ENCODE measurements at regions not wholly inside any gene's neighbourhood (a gene's known extent, or its start where the extent isn't known, plus 50 kb on each side); places are given as distances from the start of the nearest gene placed in this dataset.
A peak's percentile ranks its signal among the peaks of the same experiment; 100 is the strongest.

- DNase-seq (no peak), ATAC-seq (ENCODE audit: poor library complexity) (no peak)
- intact Hi-C loops (cut with DNase I): no loop called here
These were observed 134.0 kb upstream of the THRB start for GRCh38 chr3:24628523-24629258.

DNA sequence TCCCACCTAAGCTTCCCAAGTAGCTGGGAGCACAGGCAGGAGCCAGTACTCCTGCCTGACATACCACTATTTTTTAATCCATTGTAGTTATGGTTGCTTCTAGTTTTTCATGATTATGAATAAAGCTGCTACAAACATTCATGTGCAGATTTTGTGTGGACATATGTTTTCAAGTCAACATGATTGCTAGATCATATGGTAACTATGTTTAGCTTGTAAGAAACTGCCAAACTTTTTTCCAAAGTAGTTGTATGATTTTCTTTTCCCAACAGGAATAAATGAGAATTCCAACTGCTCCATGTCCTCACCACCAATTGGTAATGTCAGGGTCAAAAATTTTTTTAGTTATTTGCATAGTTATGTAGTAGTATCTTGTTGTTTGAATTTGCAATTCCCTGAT is 136.8 kb upstream of the THRB start:
- ATAC-seq (ENCODE audit: poor library complexity): no peak

GRCh38 chr3:24639061-24639460 is 144.4 kb upstream of the THRB start:
- ATAC-seq (ENCODE audit: poor library complexity) (no peak), DNase-seq (no peak)
- intact Hi-C loops (cut with DNase I): no loop called here

More for the DNA sequence above, 136.8 kb upstream of the THRB start:
- no peak for DNase-seq
- intact Hi-C loops (cut with DNase I): no loop called here

GRCh38 chr3:24639481-24640329 is 145.1 kb upstream of the THRB start:
- DNase-seq (no peak), ATAC-seq (ENCODE audit: poor library complexity) (no peak)
- intact Hi-C loops (cut with DNase I): no loop called here

DNA sequence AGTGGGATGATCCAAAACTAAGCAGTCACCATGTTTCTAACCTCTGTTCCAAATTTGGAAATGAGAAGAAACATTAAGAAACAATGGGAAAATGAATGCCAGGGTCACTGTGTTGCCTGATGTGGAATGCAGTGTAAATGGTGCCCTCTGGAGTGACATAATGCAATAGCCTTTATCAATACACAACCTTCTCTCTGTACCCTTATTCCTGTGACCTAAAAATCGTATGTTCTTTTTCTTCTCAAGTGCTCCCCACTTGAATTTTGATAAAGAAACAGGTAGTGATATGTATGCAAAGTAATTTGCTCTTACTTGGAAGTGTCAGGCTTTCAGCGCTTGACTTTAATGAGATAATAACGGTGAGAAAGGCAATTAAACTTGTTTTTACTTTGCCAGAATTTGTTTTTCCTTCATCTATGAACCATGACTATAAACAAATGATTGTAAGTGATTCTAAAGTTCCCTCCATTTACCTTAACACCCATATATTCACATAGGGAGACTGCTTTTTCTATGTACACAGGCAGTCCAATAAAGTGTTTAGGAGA is 145.8 kb upstream of the THRB start:
- intact Hi-C loops (cut with DNase I): no loop called here
- DNase-seq (no peak), ATAC-seq (ENCODE audit: poor library complexity) (peak; percentile 77)

DNA sequence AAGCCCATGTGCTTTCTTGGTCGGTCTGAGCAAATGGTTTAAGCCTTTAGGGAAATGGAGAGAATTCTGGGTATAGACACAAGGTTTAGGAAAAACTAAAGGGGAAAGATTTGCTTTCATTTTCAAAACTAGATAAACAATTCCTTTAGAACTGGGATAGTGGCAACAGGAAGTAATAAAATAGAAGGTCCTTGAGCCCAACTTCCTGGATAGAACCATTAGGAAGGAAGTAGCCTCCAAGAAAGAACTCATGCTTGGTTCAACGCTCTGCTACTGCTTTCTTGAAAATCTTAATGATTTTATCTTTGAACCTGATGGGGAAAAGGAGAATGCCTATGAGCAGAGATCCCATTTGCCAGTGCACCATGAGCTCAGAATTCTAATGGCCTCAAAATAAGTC is 147.0 kb upstream of the THRB start:
- no peak for DNase-seq
- ATAC-seq (ENCODE audit: poor library complexity): no peak
- intact Hi-C loops (cut with DNase I): no loop called here

- ATAC-seq (ENCODE audit: poor library complexity) (no peak), DNase-seq (no peak)
- intact Hi-C loops (cut with DNase I): no loop called here
These were observed 150.4 kb upstream of the THRB start for GRCh38 chr3:24645047-24645446.

DNA sequence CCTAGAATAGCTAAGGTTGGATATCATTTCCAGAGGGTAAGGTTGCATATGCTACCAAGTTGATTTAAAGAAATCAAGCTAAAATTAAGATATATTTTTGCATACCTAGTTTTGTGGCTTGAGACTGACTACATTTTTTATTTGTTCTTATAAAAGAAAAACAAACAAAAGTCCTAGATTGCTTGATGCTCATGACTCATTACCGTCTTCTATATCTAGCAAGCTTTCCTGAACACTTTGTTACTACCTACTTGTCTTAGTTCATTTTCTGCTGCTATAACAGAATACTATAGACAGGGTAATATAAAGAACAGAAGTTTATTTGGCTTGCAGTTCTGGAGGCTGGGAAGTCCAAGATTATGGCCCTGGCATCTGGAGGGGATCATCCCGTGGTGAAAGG is 152.1 kb upstream of the THRB start:
- intact Hi-C loops (cut with DNase I): no loop called here
- no peak for DNase-seq
- no peak for ATAC-seq (ENCODE audit: poor library complexity)

DNA sequence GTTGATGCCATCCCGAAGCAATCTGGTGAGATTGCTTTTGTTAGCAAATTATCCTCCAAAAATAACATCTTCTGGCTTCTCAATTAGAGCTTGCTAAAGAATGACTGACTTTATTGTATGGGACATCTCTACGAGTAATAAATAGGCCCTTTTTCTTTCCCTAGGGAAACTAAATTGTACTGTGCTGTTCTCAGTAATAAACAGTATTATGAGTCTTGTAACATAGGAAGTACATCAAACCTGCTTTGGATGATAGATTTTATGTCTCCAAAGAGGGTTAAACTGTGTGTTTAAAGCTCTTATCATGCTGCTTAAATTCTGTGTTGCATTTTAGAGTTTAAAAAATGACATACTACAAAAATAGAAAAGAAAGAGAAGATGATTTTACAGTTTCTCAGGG is 153.4 kb upstream of the THRB start:
- intact Hi-C loops (cut with DNase I): no loop called here
- DNase-seq (no peak), ATAC-seq (ENCODE audit: poor library complexity) (no peak)

DNA sequence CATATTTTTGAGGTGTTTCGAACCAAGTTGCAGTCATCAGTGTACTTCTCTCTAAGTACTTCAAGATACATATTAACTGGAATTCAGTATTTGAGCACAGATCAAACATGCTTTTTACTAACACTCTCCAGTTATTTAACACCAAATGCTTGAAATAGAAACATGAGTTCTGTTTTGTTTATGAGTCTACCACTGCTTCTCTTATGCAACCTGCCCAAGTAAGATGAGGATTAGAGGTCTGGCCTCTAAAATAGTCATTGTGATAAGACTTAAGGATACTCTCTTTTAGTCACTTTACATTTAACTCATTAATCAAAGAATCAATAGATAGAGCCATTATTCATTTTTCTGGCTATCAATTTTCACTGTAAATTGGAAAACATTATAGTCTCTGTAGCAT is 156.2 kb upstream of the THRB start:
- ATAC-seq (ENCODE audit: poor library complexity): no peak
- intact Hi-C loops (cut with DNase I): no loop called here
- DNase-seq: no peak

- DNase-seq: no peak
- ATAC-seq (ENCODE audit: poor library complexity): no peak
- intact Hi-C loops (cut with DNase I): no loop called here
These were observed 163.3 kb upstream of the THRB start for GRCh38 chr3:24657870-24658510.

GRCh38 chr3:24661175-24661584 is 166.5 kb upstream of the THRB start:
- DNase-seq (no peak), ATAC-seq (ENCODE audit: poor library complexity) (no peak)
- intact Hi-C loops (cut with DNase I): no loop called here

DNA sequence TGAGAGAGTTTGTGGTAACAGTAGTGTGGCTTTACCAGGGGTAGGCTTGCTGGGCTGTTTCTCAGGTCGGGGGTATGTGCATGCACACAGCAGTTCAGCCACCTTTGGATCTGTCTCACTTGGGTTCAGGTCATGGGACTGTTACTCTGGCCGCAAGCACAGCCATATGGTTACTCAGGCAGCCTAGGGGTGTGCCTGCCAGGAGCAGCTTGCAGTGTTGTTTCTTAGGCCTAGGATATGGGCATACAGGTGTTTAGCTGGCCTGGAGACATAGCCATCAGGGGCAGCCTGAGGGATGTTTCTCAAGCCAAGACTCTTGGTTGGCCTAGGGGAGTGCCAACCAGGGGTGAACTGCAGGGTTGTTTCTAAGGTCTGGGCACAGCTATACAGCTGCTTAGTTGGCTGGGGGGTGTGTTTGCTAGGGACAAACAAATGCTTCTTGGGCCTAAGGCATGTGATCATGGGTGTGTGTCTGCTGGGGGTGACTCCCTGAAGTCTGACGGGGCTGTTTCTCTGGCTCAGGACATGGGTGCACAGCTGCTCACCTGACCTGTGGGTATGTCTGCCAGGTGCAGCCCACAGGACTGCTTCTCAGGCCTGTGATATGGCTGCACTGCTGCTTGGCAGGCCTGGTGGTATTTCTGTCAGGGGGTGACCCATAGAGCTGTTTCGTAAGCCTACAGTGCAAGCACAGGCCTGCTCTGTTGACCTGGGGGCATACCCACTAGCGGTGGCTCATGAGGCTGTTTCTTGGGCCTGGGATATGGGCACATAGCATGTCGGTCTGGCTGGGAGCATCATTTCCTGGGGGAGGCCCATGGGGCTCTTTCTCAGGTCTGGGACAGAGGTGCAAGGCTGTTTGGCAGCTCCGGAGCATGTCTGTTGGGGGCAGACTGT is 168.0 kb upstream of the THRB start:
- intact Hi-C loops (cut with DNase I): no loop called here
- DNase-seq (no peak), ATAC-seq (ENCODE audit: poor library complexity) (no peak)

DNA sequence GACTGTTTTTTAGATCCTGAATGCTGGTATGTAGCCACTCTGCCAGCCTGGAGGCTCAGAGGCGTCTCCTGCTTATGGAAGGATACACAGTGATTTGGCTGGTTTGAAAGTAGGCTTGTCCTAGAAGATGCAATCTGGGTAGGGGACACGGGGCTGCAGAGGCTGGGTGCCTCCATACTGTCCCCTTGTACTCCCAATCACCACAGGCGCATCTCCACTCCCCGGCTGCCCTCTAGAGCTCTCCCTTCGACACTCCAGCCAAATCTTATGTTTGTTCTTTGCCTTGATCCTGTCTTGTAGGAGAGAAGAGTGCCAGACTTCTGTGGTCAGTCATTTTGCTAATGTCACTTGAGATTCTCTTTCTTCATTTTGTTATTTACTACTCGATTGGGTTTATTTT is 168.8 kb upstream of the THRB start:
- no peak for ATAC-seq (ENCODE audit: poor library complexity)
- DNase-seq: no peak
- intact Hi-C loops (cut with DNase I): no loop called here

- no peak for ATAC-seq (ENCODE audit: poor library complexity)
- intact Hi-C loops (cut with DNase I): no loop called here
- no peak for DNase-seq
These were observed 173.4 kb upstream of the THRB start for GRCh38 chr3:24668039-24668438.

DNA sequence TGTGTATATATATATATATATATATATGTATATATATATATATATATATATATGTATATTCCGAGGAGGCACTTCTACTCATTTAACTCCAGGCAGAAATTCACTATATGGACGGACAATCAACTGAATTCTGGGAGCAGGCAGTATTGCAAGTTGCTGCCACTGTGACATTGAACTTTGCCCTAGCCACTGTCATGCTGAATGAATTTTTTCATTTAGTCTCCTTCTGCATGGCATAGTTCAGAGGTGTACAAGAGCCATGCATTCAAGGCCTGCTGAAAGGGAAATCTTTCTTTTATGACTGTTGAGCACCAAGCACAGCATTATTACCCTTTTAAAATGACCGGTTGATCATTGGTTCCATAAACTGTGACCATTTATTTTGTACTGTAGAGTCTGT is 176.2 kb upstream of the THRB start:
- no peak for DNase-seq
- intact Hi-C loops (cut with DNase I): no loop called here
- ATAC-seq (ENCODE audit: poor library complexity): no peak

DNA sequence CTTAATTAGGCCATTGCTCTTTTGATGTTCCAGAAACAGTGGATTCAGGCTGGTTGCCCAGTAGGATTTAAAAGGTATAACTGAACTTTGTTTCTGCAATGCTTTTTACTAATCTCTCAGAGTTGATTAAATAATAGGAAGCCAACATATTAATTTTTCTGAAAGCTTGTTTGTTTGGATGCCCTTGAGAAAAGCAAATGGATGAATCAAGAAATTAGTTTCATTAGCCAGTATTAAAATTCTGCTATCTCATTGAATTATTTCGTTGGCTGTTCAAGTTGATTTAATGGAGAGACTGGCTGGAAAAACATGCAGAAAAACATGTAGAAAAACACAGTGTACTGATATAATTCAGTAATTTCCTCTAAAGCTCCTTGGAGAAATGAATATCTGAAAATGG is 178.9 kb upstream of the THRB start:
- intact Hi-C loops (cut with DNase I): no loop called here
- ATAC-seq (ENCODE audit: poor library complexity): no peak
- DNase-seq: no peak

DNA sequence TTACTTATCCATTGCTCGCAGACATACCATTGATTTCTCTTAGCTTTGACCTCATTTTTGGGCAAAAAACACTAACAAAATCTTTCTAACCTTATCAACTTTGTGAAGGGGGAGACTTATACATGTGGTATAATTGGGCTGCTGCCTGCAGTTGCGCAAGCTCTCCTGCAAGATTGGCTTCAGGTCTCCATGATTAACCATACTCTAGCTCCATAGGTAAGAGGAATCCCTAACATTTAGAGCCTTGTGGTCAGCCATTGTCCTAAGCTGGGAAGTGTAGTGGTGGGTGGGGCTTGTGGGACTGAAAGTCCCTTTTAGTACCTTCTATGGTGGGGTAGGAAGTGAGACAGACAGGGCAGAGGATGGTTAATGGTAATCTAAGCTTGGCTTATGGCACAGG is 179.6 kb upstream of the THRB start:
- no peak for DNase-seq
- no peak for ATAC-seq (ENCODE audit: poor library complexity)
- intact Hi-C loops (cut with DNase I): no loop called here

GRCh38 chr3:24678021-24678420 is 183.4 kb upstream of the THRB start:
- ATAC-seq (ENCODE audit: poor library complexity): no peak
- no peak for DNase-seq
- intact Hi-C loops (cut with DNase I): loop anchor here (5.0 kb wide), 1 partner anchor 786 kb away; no protein-coding TSS in a partner anchor

All from Right ventricle myocardium superior (tissue), 1 donor.